Posterior vena cava (tissue), 2 donors: ENCODE measurements at regions not wholly inside any gene's neighbourhood (a gene's known extent, or its start where the extent isn't known, plus 50 kb on each side); places are given as distances from the start of the nearest gene placed in this dataset.

Source experiments
- DNase-seq: peaks from one replicate; pipeline ENCODE4 v3.0.0-alpha.2; 2020; ENCODE audit warnings: low spot score
- intact Hi-C, 2 donors: fragments of 100-400 bp; cut with DNase I; formaldehyde crosslinking; loops; one replicate each; pipeline versions ENCODE4 v1.14.1 to v1.14.2; 2022 to 2023
- donor health status: DM: yes; HTN: yes; CAD: no.
- donor health status: DM: yes; HTN: yes; CAD: no.

DNA sequence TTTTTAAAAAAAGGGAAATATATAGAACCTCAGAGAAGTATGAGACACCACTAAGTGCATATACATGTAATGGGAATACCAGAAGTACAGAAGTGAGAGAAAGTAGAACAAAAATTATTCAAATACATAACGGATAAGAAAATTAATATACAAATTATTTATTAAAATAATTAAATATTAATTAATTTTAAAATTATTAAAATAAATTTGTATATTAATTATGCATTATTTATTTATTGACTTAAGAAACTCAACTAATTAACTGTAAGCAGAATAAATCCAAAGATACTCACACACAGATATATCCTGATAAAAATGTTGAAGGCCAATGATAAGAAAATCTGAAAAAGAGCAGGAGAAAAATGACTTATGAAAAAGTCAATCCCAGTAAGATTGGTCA, 1333.5 kb upstream of the CELF2 start:
- DNase-seq, result no peak
- intact Hi-C loops, result no loop called here

DNA sequence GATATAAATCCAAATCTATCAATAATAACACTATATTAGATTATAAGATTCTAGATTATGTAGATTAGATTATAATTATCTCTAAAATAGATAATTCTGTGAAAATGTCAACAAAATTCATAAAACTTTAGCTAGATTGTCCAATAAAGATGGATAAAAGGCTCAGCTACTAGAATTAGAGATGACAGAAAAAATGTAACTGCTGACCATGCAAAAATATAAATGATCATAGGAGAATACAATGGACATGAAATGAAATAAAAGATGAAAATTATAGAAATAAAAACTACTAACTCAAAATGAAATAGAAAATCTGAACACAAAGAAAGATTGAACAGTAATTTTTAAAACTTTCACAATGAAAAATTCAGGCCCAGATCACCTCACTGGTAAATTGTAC, 1332.1 kb upstream of the CELF2 start:
- intact Hi-C loops, result no loop called here
- DNase-seq, result no peak

- intact Hi-C loops, result no loop called here
- DNase-seq, result no peak
Observed at GRCh38 chr10:9688711-9689110, 1329.0 kb upstream of the CELF2 start.

DNA sequence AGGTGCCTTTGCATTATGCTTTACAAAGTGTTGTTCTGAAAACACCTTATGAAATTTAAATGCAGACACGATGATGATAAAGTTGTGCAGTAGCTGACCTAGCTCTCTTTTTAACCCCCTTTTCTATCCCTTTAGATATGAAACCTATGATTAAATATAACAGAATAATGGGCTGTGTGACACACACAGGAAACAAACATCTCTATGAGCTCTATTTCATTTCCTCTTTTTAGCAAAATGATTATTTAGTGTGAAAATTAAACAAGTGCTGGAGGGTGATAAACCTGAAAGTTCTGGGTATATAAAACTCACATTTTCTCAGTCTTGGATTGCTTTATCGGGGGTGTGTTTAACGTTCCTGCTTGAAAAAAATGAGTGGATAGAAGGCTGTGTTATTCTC, 1310.5 kb upstream of the CELF2 start:
- no peak for DNase-seq
- intact Hi-C loops, result no loop called here

GRCh38 chr10:9709849-9710248, 1307.8 kb upstream of the CELF2 start:
- intact Hi-C loops, result no loop called here
- no peak for DNase-seq

DNA sequence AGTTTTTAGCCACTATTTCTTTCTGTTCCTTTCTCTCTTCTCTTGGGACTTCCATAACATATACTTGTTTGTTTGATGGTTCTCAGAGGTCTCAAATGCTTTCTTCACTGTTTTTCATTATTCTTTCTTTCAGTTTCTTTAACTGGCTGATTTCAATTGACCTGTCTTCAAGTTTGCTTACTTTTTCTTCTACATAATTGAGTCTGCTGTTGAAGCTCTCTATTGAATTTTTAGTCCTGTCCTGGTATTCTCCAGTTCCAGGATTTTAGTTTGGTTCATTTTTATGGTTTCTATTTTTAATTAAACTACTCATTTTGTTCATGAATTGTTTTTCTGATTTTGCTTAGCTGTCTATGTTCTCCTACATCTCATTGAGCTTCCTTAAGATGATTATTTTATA, 1305.3 kb upstream of the CELF2 start:
- DNase-seq, result no peak

GRCh38 chr10:9719246-9719645, 1298.4 kb upstream of the CELF2 start:
- no peak for DNase-seq
- intact Hi-C loops, result no loop called here

More for the DNA sequence above, 1305.3 kb upstream of the CELF2 start:
- intact Hi-C loops, result no loop called here

DNA sequence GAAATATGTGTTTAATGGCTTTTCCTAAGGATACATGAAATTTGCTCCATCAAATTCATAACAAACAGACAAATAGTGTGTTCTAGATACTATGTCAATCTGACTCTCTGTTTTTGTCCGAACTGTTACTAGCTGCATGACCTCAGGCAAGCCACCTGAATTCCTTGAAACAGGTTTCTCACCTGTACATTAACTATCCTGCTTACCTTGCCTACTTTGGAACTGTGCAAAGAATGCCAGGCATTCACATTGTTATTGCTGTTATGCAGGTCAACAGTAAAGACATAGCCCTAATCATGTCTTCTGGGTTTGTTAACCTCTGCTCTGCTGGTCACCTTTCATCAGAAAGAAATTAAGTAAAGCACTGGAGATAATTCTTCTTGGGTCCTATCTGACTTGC, 1283.9 kb upstream of the CELF2 start:
- intact Hi-C loops, result no loop called here
- DNase-seq, result no peak

GRCh38 chr10:9734218-9734617, 1283.5 kb upstream of the CELF2 start:
- intact Hi-C loops, result no loop called here
- DNase-seq, result no peak

DNA sequence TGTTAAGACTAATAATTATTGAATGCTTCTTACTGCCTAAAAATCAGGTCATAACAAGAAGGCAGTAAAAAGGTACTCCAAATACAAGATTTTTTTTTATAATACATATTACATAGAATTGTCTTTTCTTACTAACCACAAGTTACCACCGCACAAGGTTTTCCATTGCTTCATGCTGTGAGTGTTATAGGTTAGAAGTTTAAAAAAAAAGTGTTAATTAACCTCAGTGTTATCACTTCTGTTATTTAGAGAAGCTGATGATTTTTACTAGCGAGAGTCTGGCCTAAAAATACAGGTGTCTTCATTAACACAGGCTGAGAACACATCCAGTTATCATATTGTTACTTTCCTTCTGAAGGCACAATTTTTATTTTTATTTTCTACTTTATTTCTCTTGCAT, 1281.9 kb upstream of the CELF2 start:
- no peak for DNase-seq
- intact Hi-C loops, result no loop called here

DNA sequence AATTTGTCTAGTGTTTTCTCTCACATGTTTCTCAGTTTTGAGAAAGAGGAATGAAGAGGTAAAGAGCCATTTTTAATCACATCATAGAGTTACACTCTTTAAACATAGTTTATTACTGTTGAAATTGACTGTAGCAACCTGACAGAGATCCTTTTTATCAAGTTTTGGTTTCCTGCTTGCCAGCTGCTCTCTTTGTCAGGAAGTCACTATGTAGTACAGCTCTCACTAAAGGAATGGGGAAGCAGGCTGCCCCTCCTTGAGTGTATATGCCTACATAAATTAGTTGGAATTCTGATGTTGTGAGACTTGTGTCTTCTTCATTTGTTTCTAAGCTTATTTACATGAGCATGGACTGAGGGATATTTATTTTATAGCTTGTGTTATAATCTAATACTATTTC, 1274.0 kb upstream of the CELF2 start:
- no peak for DNase-seq
- intact Hi-C loops, result no loop called here

DNA sequence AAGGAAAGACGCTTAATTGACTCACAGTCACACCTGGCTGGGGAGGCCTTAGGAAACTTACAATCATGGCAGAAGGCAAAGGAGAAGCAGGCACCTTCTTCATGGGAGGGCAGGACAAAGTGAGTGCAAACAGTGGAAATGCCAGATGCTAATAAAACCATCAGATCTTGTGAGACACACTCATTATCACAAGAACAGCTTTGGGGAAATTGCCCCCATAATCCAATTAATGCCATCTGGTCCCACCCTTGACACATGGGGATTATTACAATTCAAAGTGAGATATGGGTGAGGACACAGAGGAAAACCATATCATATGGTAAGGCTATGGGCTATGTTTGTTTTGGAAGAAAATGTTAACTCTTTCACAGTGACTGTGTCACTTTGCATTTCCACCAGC, 1272.5 kb upstream of the CELF2 start:
- DNase-seq, result no peak
- intact Hi-C loops, result no loop called here

- intact Hi-C loops, result no loop called here
- DNase-seq, result no peak
Observed at GRCh38 chr10:9757176-9757575, 1260.5 kb upstream of the CELF2 start.

- intact Hi-C loops, result no loop called here
- no peak for DNase-seq
Observed at GRCh38 chr10:9759596-9759995, 1258.1 kb upstream of the CELF2 start.

DNA sequence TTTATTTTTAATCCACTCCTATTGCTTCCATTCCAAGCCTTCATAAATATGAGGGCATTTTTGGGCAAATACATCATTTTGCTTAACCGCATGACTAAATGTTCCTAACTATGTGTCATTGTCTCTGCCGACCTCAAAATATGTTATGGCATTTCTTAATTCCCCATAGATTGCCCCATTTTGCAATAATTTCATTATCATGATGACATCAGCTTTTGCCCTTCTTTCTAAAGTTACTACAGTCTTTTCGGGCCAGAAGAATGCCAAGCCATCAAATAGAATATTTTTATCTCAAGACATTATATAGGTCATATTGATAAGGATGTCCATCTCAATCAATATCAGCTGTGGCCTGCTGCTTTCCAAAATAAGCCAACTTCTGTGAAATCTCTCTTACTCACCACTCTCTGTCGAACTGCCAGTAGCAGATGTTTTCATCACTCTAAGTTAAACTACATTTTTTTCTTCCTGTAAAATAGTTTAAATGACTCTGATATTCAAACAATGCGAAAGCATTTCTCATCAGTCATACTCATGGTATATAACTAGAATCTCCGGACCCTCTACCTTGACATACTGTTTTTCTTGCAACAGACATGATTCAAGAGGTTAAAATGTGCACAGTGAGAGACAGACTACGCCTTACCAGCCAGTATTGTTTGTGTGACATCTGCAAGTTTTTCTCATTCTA, 1254.6 kb upstream of the CELF2 start:
- intact Hi-C loops, result no loop called here
- DNase-seq, result no peak

- no peak for DNase-seq
- intact Hi-C loops, result no loop called here
Observed at GRCh38 chr10:9766762-9767161, 1250.9 kb upstream of the CELF2 start.

DNA sequence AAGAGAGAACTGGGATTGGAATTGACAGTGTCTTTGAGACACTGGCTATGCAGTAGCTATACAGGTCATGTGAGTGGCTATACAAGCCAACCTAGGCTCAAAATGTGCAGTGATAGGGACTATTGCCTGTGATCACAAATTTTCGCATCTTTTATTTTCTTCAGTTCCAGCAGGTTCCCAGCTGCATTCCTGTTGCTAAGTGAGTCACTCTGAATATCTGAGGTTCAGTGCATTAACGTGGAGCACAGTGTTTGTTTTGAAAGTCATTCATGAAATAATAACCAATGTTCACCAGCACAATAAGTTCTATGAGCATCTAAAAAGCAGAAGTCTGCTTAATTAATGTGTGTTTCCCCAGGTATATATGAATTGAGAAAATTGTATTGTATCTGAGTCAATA, 1236.0 kb upstream of the CELF2 start:
- intact Hi-C loops, result no loop called here
- DNase-seq, result no peak

GRCh38 chr10:9786101-9786500, 1231.6 kb upstream of the CELF2 start:
- no peak for DNase-seq
- intact Hi-C loops, result no loop called here

GRCh38 chr10:9786576-9786975, 1231.1 kb upstream of the CELF2 start:
- intact Hi-C loops, result no loop called here
- no peak for DNase-seq

- intact Hi-C loops, result no loop called here
- DNase-seq, result no peak
Observed at GRCh38 chr10:9789996-9790395, 1227.7 kb upstream of the CELF2 start.

GRCh38 chr10:9792181-9792580, 1225.5 kb upstream of the CELF2 start:
- DNase-seq, result no peak
- intact Hi-C loops, result no loop called here

DNA sequence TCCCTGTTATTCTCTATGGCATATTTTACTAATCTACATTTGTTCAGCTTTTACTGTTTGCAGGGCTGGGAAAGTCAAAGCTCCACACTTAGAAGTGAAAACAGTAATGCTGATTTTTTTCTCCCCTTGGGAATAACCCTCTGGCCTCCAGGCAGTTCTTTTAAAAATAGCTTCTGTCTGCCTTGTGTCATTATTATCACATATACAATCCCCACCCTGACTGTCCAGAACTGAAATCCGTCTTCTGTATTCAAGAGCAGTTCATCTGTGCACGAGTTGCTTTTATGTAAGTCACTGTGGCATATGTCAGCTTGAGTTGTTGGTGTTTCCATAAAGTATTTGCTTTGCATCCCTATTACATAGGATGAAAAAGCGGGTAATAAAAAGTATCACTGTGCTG, 1221.1 kb upstream of the CELF2 start:
- no peak for DNase-seq
- intact Hi-C loops, result no loop called here
